ENCODE measurements at regions not wholly inside any gene's neighbourhood (a gene's known extent, or its start where the extent isn't known, plus 50 kb on each side); places are given as distances from the start of the nearest gene placed in this dataset.
"Not testable (repeated sequence)": the region's sequence is repeated elsewhere in the genome, so short reads cannot be mapped to it uniquely, and the experiment has no call there.

- 67 to 73% methylated on average over 6 of the region's 6 CpGs for WGBS, 2 experiments (ENCODE audit: low coverage in 1 of 2, low lambda C conversion rate in 2 of 2, missing lambda C conversion rate in 2 of 2)
- H3K36me3 ChIP-seq (ENCODE audit: low read depth); DNase-seq; H3K27me3 ChIP-seq (replicated peaks; ENCODE audit: insufficient read depth); H3K9me3 ChIP-seq (ENCODE audit: low read depth); H2AFZ ChIP-seq; H3K9ac ChIP-seq; H3F3A ChIP-seq (ENCODE audit: insufficient read depth); in situ Hi-C loops (cut with MboI); H3K79me2 ChIP-seq (ENCODE audit: insufficient read depth); H3K4me1 ChIP-seq (ENCODE audit: insufficient read depth); H3K4me3 ChIP-seq; H3K4me2 ChIP-seq (ENCODE audit: unreplicated experiment); H4K20me1 ChIP-seq (ENCODE audit: insufficient read depth); H3K9me2 ChIP-seq (ENCODE audit: insufficient read depth); H3K27ac ChIP-seq: not testable (repeated sequence)
Measured at GRCh38 chr1:224030257-224030656, 83.7 kb upstream of the FBXO28 start.

GRCh38 chr1:224029286-224030025 lies 84.5 kb upstream of the FBXO28 start:
- DNase-seq; H3F3A ChIP-seq (ENCODE audit: insufficient read depth); H3K27me3 ChIP-seq (replicated peaks; ENCODE audit: insufficient read depth); H3K27ac ChIP-seq; H3K9me2 ChIP-seq (ENCODE audit: insufficient read depth); H3K4me2 ChIP-seq (ENCODE audit: unreplicated experiment); H3K4me1 ChIP-seq (ENCODE audit: insufficient read depth); H4K20me1 ChIP-seq (ENCODE audit: insufficient read depth); H2AFZ ChIP-seq; H3K4me3 ChIP-seq; in situ Hi-C loops (cut with MboI); H3K9ac ChIP-seq; H3K79me2 ChIP-seq (ENCODE audit: insufficient read depth); H3K36me3 ChIP-seq (ENCODE audit: low read depth); H3K9me3 ChIP-seq (ENCODE audit: low read depth): not testable (repeated sequence)
- WGBS, 2 experiments (ENCODE audit: low coverage in 1 of 2, low lambda C conversion rate in 2 of 2, missing lambda C conversion rate in 2 of 2): 41 to 48% methylated on average over 5 of the region's 5 CpGs

- H2AFZ ChIP-seq; DNase-seq; H3K4me3 ChIP-seq; H3K9me3 ChIP-seq (ENCODE audit: low read depth); H3F3A ChIP-seq (ENCODE audit: insufficient read depth); H3K9me2 ChIP-seq (ENCODE audit: insufficient read depth); H3K79me2 ChIP-seq (ENCODE audit: insufficient read depth); H4K20me1 ChIP-seq (ENCODE audit: insufficient read depth); H3K4me1 ChIP-seq (ENCODE audit: insufficient read depth); H3K9ac ChIP-seq; H3K36me3 ChIP-seq (ENCODE audit: low read depth); H3K27ac ChIP-seq; in situ Hi-C loops (cut with MboI); H3K4me2 ChIP-seq (ENCODE audit: unreplicated experiment); H3K27me3 ChIP-seq (replicated peaks; ENCODE audit: insufficient read depth): not testable (repeated sequence)
- WGBS, 2 experiments (ENCODE audit: low coverage in 1 of 2, low lambda C conversion rate in 2 of 2, missing lambda C conversion rate in 2 of 2): 94 to 100% methylated on average over 2 of the region's 3 CpGs
Measured at GRCh38 chr1:224028802-224029201, 85.1 kb upstream of the FBXO28 start.

GRCh38 chr1:224023122-224023521 lies 90.8 kb upstream of the FBXO28 start:
- H2AFZ ChIP-seq; H3K27me3 ChIP-seq (replicated peaks; ENCODE audit: insufficient read depth); H4K20me1 ChIP-seq (ENCODE audit: insufficient read depth); H3K9ac ChIP-seq; H3K4me3 ChIP-seq; H3F3A ChIP-seq (ENCODE audit: insufficient read depth); H3K36me3 ChIP-seq (ENCODE audit: low read depth); H3K4me2 ChIP-seq (ENCODE audit: unreplicated experiment); H3K9me3 ChIP-seq (ENCODE audit: low read depth); in situ Hi-C loops (cut with MboI); DNase-seq; H3K79me2 ChIP-seq (ENCODE audit: insufficient read depth); H3K9me2 ChIP-seq (ENCODE audit: insufficient read depth); H3K27ac ChIP-seq; H3K4me1 ChIP-seq (ENCODE audit: insufficient read depth): not testable (repeated sequence)
- WGBS, 2 experiments (ENCODE audit: low coverage in 1 of 2, low lambda C conversion rate in 2 of 2, missing lambda C conversion rate in 2 of 2): 82 to 85% methylated on average over 3 of the region's 3 CpGs

- H3K27ac ChIP-seq; DNase-seq; H3K9ac ChIP-seq; H2AFZ ChIP-seq; H3K79me2 ChIP-seq (ENCODE audit: insufficient read depth); in situ Hi-C loops (cut with MboI); H3K9me3 ChIP-seq (ENCODE audit: low read depth); H3K36me3 ChIP-seq (ENCODE audit: low read depth); H3K4me2 ChIP-seq (ENCODE audit: unreplicated experiment); H3K27me3 ChIP-seq (replicated peaks; ENCODE audit: insufficient read depth); H3F3A ChIP-seq (ENCODE audit: insufficient read depth); H3K4me3 ChIP-seq; H4K20me1 ChIP-seq (ENCODE audit: insufficient read depth); H3K9me2 ChIP-seq (ENCODE audit: insufficient read depth); H3K4me1 ChIP-seq (ENCODE audit: insufficient read depth): not testable (repeated sequence)
- 72 to 74% methylated on average over 7 of the region's 7 CpGs for WGBS, 2 experiments (ENCODE audit: low coverage in 1 of 2, low lambda C conversion rate in 2 of 2, missing lambda C conversion rate in 2 of 2)
Measured at GRCh38 chr1:224022249-224022970, 91.5 kb upstream of the FBXO28 start.

GRCh38 chr1:224019866-224020265 lies 94.0 kb upstream of the FBXO28 start:
- H3K36me3 ChIP-seq (ENCODE audit: low read depth); H3K9me2 ChIP-seq (ENCODE audit: insufficient read depth); in situ Hi-C loops (cut with MboI); H3F3A ChIP-seq (ENCODE audit: insufficient read depth); H3K4me1 ChIP-seq (ENCODE audit: insufficient read depth); H3K9ac ChIP-seq; H3K4me3 ChIP-seq; H4K20me1 ChIP-seq (ENCODE audit: insufficient read depth); H3K4me2 ChIP-seq (ENCODE audit: unreplicated experiment); H3K9me3 ChIP-seq (ENCODE audit: low read depth); H2AFZ ChIP-seq; DNase-seq; H3K79me2 ChIP-seq (ENCODE audit: insufficient read depth); H3K27me3 ChIP-seq (replicated peaks; ENCODE audit: insufficient read depth); H3K27ac ChIP-seq: not testable (repeated sequence)
- WGBS, 2 experiments (ENCODE audit: low coverage in 1 of 2, low lambda C conversion rate in 2 of 2, missing lambda C conversion rate in 2 of 2): 90 to 96% methylated on average over 3 of the region's 3 CpGs

- DNase-seq; H4K20me1 ChIP-seq (ENCODE audit: insufficient read depth); H3F3A ChIP-seq (ENCODE audit: insufficient read depth); H3K9ac ChIP-seq; H3K79me2 ChIP-seq (ENCODE audit: insufficient read depth); H3K4me3 ChIP-seq; H3K9me3 ChIP-seq (ENCODE audit: low read depth); H3K36me3 ChIP-seq (ENCODE audit: low read depth); H3K4me2 ChIP-seq (ENCODE audit: unreplicated experiment); H3K4me1 ChIP-seq (ENCODE audit: insufficient read depth); H2AFZ ChIP-seq; H3K27me3 ChIP-seq (replicated peaks; ENCODE audit: insufficient read depth); H3K27ac ChIP-seq; H3K9me2 ChIP-seq (ENCODE audit: insufficient read depth); in situ Hi-C loops (cut with MboI): not testable (repeated sequence)
- 95 to 97% methylated on average over 8 of the region's 8 CpGs for WGBS, 2 experiments (ENCODE audit: low coverage in 1 of 2, low lambda C conversion rate in 2 of 2, missing lambda C conversion rate in 2 of 2)
Measured at GRCh38 chr1:224015782-224016181, 98.1 kb upstream of the FBXO28 start.
